NCI-H526 treated with DMSO at 0.1 percent for 48 hours (cell line): ENCODE measurements at regions not wholly inside any gene's neighbourhood (a gene's known extent, or its start where the extent isn't known, plus 50 kb on each side); places are given as distances from the start of the nearest gene placed in this dataset.
"Not testable (repeated sequence)": the region's sequence is repeated elsewhere in the genome, so short reads cannot be mapped to it uniquely, and the experiment has no call there.

Source experiments
- DNase-seq: peaks from one replicate; lab custom pipeline; 2025; lab: John Stamatoyannopoulos, UW

GRCh38 chr6:48994811-48995210, 468.2 kb downstream of the MMUT start:
- no peak for DNase-seq

- DNase-seq: no peak
These were observed 472.3 kb downstream of the MMUT start for GRCh38 chr6:48990739-48991138.

GRCh38 chr6:48986845-48987244, 476.2 kb downstream of the MMUT start:
- DNase-seq: no peak

GRCh38 chr6:48986105-48986504, 476.9 kb downstream of the MMUT start:
- no peak for DNase-seq

- no peak for DNase-seq
These were observed 478.0 kb downstream of the MMUT start for GRCh38 chr6:48985025-48985424.

- not testable (repeated sequence) for DNase-seq
These were observed 479.1 kb downstream of the MMUT start for GRCh38 chr6:48983968-48984367.

GRCh38 chr6:48983377-48983776, 479.7 kb downstream of the MMUT start:
- no peak for DNase-seq

- DNase-seq: no peak
These were observed 483.2 kb downstream of the MMUT start for GRCh38 chr6:48979806-48980205.

GRCh38 chr6:48979085-48979484, 484.0 kb downstream of the MMUT start:
- no peak for DNase-seq

GRCh38 chr6:48978016-48978415, 485.0 kb downstream of the MMUT start:
- no peak for DNase-seq

- DNase-seq: no peak
These were observed 485.5 kb downstream of the MMUT start for GRCh38 chr6:48977573-48977972.

GRCh38 chr6:48973491-48973890, 489.6 kb downstream of the MMUT start:
- no peak for DNase-seq

- DNase-seq: no peak
These were observed 501.2 kb downstream of the MMUT start for GRCh38 chr6:48961781-48962415.

GRCh38 chr6:48959251-48960060, 503.6 kb downstream of the MMUT start:
- no peak for DNase-seq

GRCh38 chr6:48957781-48958180, 505.3 kb downstream of the MMUT start:
- DNase-seq: no peak

GRCh38 chr6:48951917-48952316, 511.1 kb downstream of the MMUT start:
- DNase-seq: no peak

- DNase-seq: not testable (repeated sequence)
These were observed 518.8 kb downstream of the MMUT start for GRCh38 chr6:48944276-48944675.

- DNase-seq: no peak
These were observed 529.9 kb downstream of the MMUT start for GRCh38 chr6:48933136-48933535.

GRCh38 chr6:48928937-48929336, 534.1 kb downstream of the MMUT start:
- DNase-seq: no peak

GRCh38 chr6:48922837-48923236, 540.2 kb downstream of the MMUT start:
- no peak for DNase-seq

- DNase-seq: no peak
These were observed 543.5 kb downstream of the MMUT start for GRCh38 chr6:48919555-48919954.

GRCh38 chr6:48917233-48917632, 545.8 kb downstream of the MMUT start:
- DNase-seq: no peak

- peak; percentile 48 for DNase-seq
These were observed 546.4 kb downstream of the MMUT start for GRCh38 chr6:48916607-48917006.

GRCh38 chr6:48915591-48915990, 547.5 kb downstream of the MMUT start:
- DNase-seq: no peak
